PC-9 (cell line): ENCODE measurements at regions not wholly inside any gene's neighbourhood (a gene's known extent, or its start where the extent isn't known, plus 50 kb on each side); places are given as distances from the start of the nearest gene placed in this dataset.

ENCODE experiments used
- EZH2 ChIP-seq: fragments of 200-600 bp; sonication (generic); IDR thresholded peaks from 2 replicates; pipeline ENCODE4 v1.8.0; 2017; ENCODE audit warnings: antibody characterized with exemption, low read depth
- TF ChIP-seq, protein P1 (sequence below): fragments of 200-600 bp; sonication (generic); conservative IDR thresholded peaks from 2 replicates; pipeline ENCODE4 v1.6.1; 2017; ENCODE audit warnings: mixed run types, antibody characterized with exemption, mild to moderate bottlenecking, moderate library complexity

DNA sequence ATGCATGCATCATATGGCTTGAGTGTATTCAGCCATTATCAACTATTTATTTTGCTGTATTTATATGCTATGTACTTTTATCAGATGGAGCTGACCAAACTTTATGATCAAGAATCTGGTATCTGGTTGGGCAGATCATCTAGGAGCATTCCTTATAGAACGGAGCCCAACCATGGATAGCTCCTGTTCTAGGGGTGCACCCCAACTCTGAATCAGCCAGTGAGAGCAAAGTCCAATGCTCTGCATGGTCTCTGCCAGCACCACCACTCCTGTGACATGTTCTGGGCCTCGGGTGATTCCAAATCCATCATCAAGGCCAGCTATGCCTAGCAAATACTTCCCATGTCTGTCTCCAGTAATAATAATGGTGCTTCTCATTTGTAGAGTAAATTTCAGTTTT, 517.5 kb downstream of the AGTPBP1 start:
- TF ChIP-seq, protein P1, sequence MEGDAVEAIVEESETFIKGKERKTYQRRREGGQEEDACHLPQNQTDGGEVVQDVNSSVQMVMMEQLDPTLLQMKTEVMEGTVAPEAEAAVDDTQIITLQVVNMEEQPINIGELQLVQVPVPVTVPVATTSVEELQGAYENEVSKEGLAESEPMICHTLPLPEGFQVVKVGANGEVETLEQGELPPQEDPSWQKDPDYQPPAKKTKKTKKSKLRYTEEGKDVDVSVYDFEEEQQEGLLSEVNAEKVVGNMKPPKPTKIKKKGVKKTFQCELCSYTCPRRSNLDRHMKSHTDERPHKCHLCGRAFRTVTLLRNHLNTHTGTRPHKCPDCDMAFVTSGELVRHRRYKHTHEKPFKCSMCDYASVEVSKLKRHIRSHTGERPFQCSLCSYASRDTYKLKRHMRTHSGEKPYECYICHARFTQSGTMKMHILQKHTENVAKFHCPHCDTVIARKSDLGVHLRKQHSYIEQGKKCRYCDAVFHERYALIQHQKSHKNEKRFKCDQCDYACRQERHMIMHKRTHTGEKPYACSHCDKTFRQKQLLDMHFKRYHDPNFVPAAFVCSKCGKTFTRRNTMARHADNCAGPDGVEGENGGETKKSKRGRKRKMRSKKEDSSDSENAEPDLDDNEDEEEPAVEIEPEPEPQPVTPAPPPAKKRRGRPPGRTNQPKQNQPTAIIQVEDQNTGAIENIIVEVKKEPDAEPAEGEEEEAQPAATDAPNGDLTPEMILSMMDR = no peak
- TF ChIP-seq EZH2 = no peak
